Effector memory CD4-positive, alpha-beta T cell (primary cell): ENCODE measurements at regions not wholly inside any gene's neighbourhood (a gene's known extent, or its start where the extent isn't known, plus 50 kb on each side); places are given as distances from the start of the nearest gene placed in this dataset.

Experiments
- DNase-seq, 3 donors: peaks; one replicate each; pipeline ENCODE4 v3.0.0-alpha.2; 2020
- H3K27ac ChIP-seq: 2 replicates; pipeline ENCODE4 v1.7.0; 2013; ENCODE audit warnings: mild to moderate bottlenecking, low read length, moderate library complexity; ENCODE audit not compliant: insufficient read depth, poor library complexity, severe bottlenecking
- H3K27me3 ChIP-seq: replicated peaks from 2 replicates; pipeline ENCODE4 v1.7.0; 2013; ENCODE audit warnings: mild to moderate bottlenecking, low read length; ENCODE audit not compliant: insufficient read depth, control insufficient read depth, poor library complexity, severe bottlenecking
- H3K36me3 ChIP-seq: 2 replicates; pipeline ENCODE4 v1.7.0; 2013; ENCODE audit warnings: mild to moderate bottlenecking, low read length, moderate library complexity; ENCODE audit not compliant: control insufficient read depth, insufficient read depth
- H3K4me1 ChIP-seq: 2 replicates; pipeline ENCODE4 v1.7.0; 2013; ENCODE audit warnings: low read length, mild to moderate bottlenecking; ENCODE audit not compliant: control insufficient read depth, insufficient read depth, poor library complexity, severe bottlenecking
- H3K4me3 ChIP-seq: 2 replicates; pipeline ENCODE4 v1.7.0; 2013; ENCODE audit warnings: low read length, low read depth, mild to moderate bottlenecking; ENCODE audit not compliant: insufficient read depth, poor library complexity, severe bottlenecking
- H3K9me3 ChIP-seq: 2 replicates; pipeline ENCODE4 v1.7.0; 2013; ENCODE audit warnings: mild to moderate bottlenecking, low read length, moderate library complexity; ENCODE audit not compliant: control insufficient read depth

- Histone ChIP-seq H3K4me3 (no peak overlapping the region), H3K9me3 (no peaks in the 10 kb centered on the region), H3K27me3 (no peaks in the 10 kb centered on the region), H3K27ac (no peak overlapping the region), H3K4me1 (no peaks in the 10 kb centered on the region), H3K36me3 (no peaks in the 10 kb centered on the region)
- no peak for DNase-seq
These were observed 119.6 kb downstream of the MTX2 start for GRCh38 chr2:176388861-176389260.

GRCh38 chr2:176390276-176391147 lies 121.3 kb downstream of the MTX2 start:
- no peaks in the 10 kb centered on the region for H3K4me1 ChIP-seq
- no peak for DNase-seq

GRCh38 chr2:176391148-176391419 lies 121.8 kb downstream of the MTX2 start:
- no peak for DNase-seq
- Histone ChIP-seq H3K36me3 (no peaks in the 10 kb centered on the region), H3K27me3 (no peaks in the 10 kb centered on the region), H3K9me3 (no peaks in the 10 kb centered on the region), H3K4me1 (no peaks in the 10 kb centered on the region), H3K4me3 (no peak overlapping the region), H3K27ac (no peak overlapping the region)

More at GRCh38 chr2:176390276-176391147, 121.3 kb downstream of the MTX2 start:
- no peak overlapping the region for H3K4me3 ChIP-seq
- no peaks in the 10 kb centered on the region for H3K36me3 ChIP-seq
- no peak overlapping the region for H3K27ac ChIP-seq
- H3K9me3 ChIP-seq: no peaks in the 10 kb centered on the region
- no peaks in the 10 kb centered on the region for H3K27me3 ChIP-seq

GRCh38 chr2:176392249-176392648 lies 123.0 kb downstream of the MTX2 start:
- H3K9me3 ChIP-seq: no peaks in the 10 kb centered on the region
- no peak for DNase-seq
- H3K27ac ChIP-seq: no peak overlapping the region
- no peak overlapping the region for H3K4me3 ChIP-seq
- no peaks in the 10 kb centered on the region for H3K4me1 ChIP-seq
- H3K27me3 ChIP-seq: no peaks in the 10 kb centered on the region
- no peaks in the 10 kb centered on the region for H3K36me3 ChIP-seq

GRCh38 chr2:176392744-176393414 lies 123.6 kb downstream of the MTX2 start:
- no peaks in the 10 kb centered on the region for H3K4me1 ChIP-seq
- no peak overlapping the region for H3K4me3 ChIP-seq
- no peak for DNase-seq
- H3K27me3 ChIP-seq: no peaks in the 10 kb centered on the region
- H3K9me3 ChIP-seq: no peaks in the 10 kb centered on the region
- H3K27ac ChIP-seq: no peak overlapping the region
- no peaks in the 10 kb centered on the region for H3K36me3 ChIP-seq

- Histone ChIP-seq H3K27ac (no peak overlapping the region), H3K4me1 (no peaks in the 10 kb centered on the region), H3K36me3 (no peaks in the 10 kb centered on the region), H3K4me3 (no peak overlapping the region), H3K27me3 (no peaks in the 10 kb centered on the region), H3K9me3 (no peaks in the 10 kb centered on the region)
- DNase-seq: no peak
These were observed 126.1 kb downstream of the MTX2 start for GRCh38 chr2:176395273-176395854.

- no peaks in the 10 kb centered on the region for H3K9me3 ChIP-seq
- H3K27me3 ChIP-seq: no peaks in the 10 kb centered on the region
- no peak overlapping the region for H3K27ac ChIP-seq
- H3K4me3 ChIP-seq: no peak overlapping the region
- DNase-seq: no peak
- H3K36me3 ChIP-seq: no peaks in the 10 kb centered on the region
- H3K4me1 ChIP-seq: no peaks in the 10 kb centered on the region
These were observed 129.2 kb downstream of the MTX2 start for GRCh38 chr2:176398243-176399073.

GRCh38 chr2:176399074-176399598 lies 129.9 kb downstream of the MTX2 start:
- no peaks in the 10 kb centered on the region for H3K36me3 ChIP-seq
- no peaks in the 10 kb centered on the region for H3K9me3 ChIP-seq
- H3K4me1 ChIP-seq: no peaks in the 10 kb centered on the region
- H3K27ac ChIP-seq: no peak overlapping the region
- no peaks in the 10 kb centered on the region for H3K27me3 ChIP-seq
- H3K4me3 ChIP-seq: no peak overlapping the region
- no peak for DNase-seq

GRCh38 chr2:176405477-176405876 lies 136.2 kb downstream of the MTX2 start:
- Histone ChIP-seq H3K27me3 (no peaks in the 10 kb centered on the region), H3K9me3 (no peaks in the 10 kb centered on the region), H3K27ac (no peak overlapping the region), H3K36me3 (no peaks in the 10 kb centered on the region), H3K4me1 (no peaks in the 10 kb centered on the region), H3K4me3 (no peak overlapping the region)
- no peak for DNase-seq
